Progenitor cell of endocrine pancreas (in vitro differentiated cells): ENCODE measurements at regions not wholly inside any gene's neighbourhood (a gene's known extent, or its start where the extent isn't known, plus 50 kb on each side); places are given as distances from the start of the nearest gene placed in this dataset.
"Not testable (repeated sequence)": the region's sequence is repeated elsewhere in the genome, so short reads cannot be mapped to it uniquely, and the experiment has no call there.

Experiments
- DNase-seq: peaks from one replicate; pipeline ENCODE4 v3.0.0; 2021; ENCODE audit warnings: low spot score; ENCODE audit not compliant: unreplicated experiment
- H3K27ac Mint-ChIP-seq: 2 replicates; pipeline ENCODE4 v1.8.0; 2021; ENCODE audit warnings: mild to moderate bottlenecking, moderate library complexity, mixed read lengths
- H3K27me3 Mint-ChIP-seq: 2 replicates; pipeline ENCODE4 v1.8.0; 2021; ENCODE audit warnings: mixed read lengths
- H3K36me3 Mint-ChIP-seq: 2 replicates; pipeline ENCODE4 v1.8.0; 2022; ENCODE audit warnings: mixed read lengths; ENCODE audit not compliant: insufficient read depth
- H3K4me1 Mint-ChIP-seq: 2 replicates; pipeline ENCODE4 v1.8.0; 2021; ENCODE audit warnings: low read depth, mixed read lengths
- H3K4me3 Mint-ChIP-seq: 2 replicates; pipeline ENCODE4 v1.8.0; 2021; ENCODE audit warnings: low read depth, mild to moderate bottlenecking, moderate library complexity, mixed read lengths
- H3K9me3 Mint-ChIP-seq: 2 replicates; pipeline ENCODE4 v1.8.0; 2021; ENCODE audit warnings: low read depth, mixed read lengths
- CTCF ChIP-seq: fragments of 200-600 bp; sonication (generic); IDR thresholded peaks from one replicate; pipeline ENCODE4 v1.5.0; 2021; ENCODE audit warnings: antibody characterized with exemption, mild to moderate bottlenecking; ENCODE audit not compliant: unreplicated experiment

GRCh38 chr16:63653044-63653839, 1468.6 kb downstream of the CDH11 start:
- H3K4me3 Mint-ChIP-seq = no peak overlapping the region
- TF ChIP-seq CTCF = no peak
- no peak for DNase-seq
- H3K9me3 Mint-ChIP-seq = no peaks in the 10 kb centered on the region
- H3K27ac Mint-ChIP-seq = no peak overlapping the region
- H3K36me3 Mint-ChIP-seq = no peaks in the 10 kb centered on the region
- H3K27me3 Mint-ChIP-seq = no peaks in the 10 kb centered on the region
- H3K4me1 Mint-ChIP-seq = peaks cover 3% of the 10 kb centered on the region

GRCh38 chr16:63652091-63652490, 1469.8 kb downstream of the CDH11 start:
- no peak overlapping the region for H3K4me3 Mint-ChIP-seq
- peaks cover 3% of the 10 kb centered on the region for H3K4me1 Mint-ChIP-seq
- no peak for TF ChIP-seq CTCF
- no peaks in the 10 kb centered on the region for H3K27me3 Mint-ChIP-seq
- no peaks in the 10 kb centered on the region for H3K9me3 Mint-ChIP-seq
- no peaks in the 10 kb centered on the region for H3K36me3 Mint-ChIP-seq
- H3K27ac Mint-ChIP-seq = no peak overlapping the region
- DNase-seq = no peak

- no peak for TF ChIP-seq CTCF
- H3K4me3 Mint-ChIP-seq = no peak overlapping the region
- H3K27ac Mint-ChIP-seq = no peak overlapping the region
- no peak for DNase-seq
- H3K36me3 Mint-ChIP-seq = no peaks in the 10 kb centered on the region
- H3K9me3 Mint-ChIP-seq = no peaks in the 10 kb centered on the region
- peaks cover 3% of the 10 kb centered on the region for H3K4me1 Mint-ChIP-seq
- no peaks in the 10 kb centered on the region for H3K27me3 Mint-ChIP-seq
These were observed 1471.3 kb downstream of the CDH11 start for GRCh38 chr16:63650550-63650949.

- not testable (repeated sequence) for DNase-seq, H3K36me3 Mint-ChIP-seq, H3K27me3 Mint-ChIP-seq, H3K27ac Mint-ChIP-seq, H3K4me3 Mint-ChIP-seq, H3K4me1 Mint-ChIP-seq
- peaks cover 10% of the 10 kb centered on the region for H3K9me3 Mint-ChIP-seq
These were observed 1488.0 kb downstream of the CDH11 start for GRCh38 chr16:63633706-63634445.

- H3K4me3 Mint-ChIP-seq = no peak overlapping the region
- no peaks in the 10 kb centered on the region for H3K27me3 Mint-ChIP-seq
- TF ChIP-seq CTCF = no peak
- no peak for DNase-seq
- H3K36me3 Mint-ChIP-seq = peaks cover 3% of the 10 kb centered on the region
- peaks cover 2% of the 10 kb centered on the region for H3K4me1 Mint-ChIP-seq
- H3K27ac Mint-ChIP-seq = no peak overlapping the region
- H3K9me3 Mint-ChIP-seq = peaks cover 10% of the 10 kb centered on the region
These were observed 1492.6 kb downstream of the CDH11 start for GRCh38 chr16:63629272-63629671.

- TF ChIP-seq CTCF = no peak
- Mint-ChIP-seq H3K4me1 (peaks cover 2% of the 10 kb centered on the region), H3K36me3 (peaks cover 3% of the 10 kb centered on the region), H3K9me3 (peaks cover 10% of the 10 kb centered on the region), H3K27ac (no peak overlapping the region), H3K4me3 (no peak overlapping the region), H3K27me3 (no peaks in the 10 kb centered on the region)
- no peak for DNase-seq
These were observed 1493.1 kb downstream of the CDH11 start for GRCh38 chr16:63628812-63629211.
